DOHH2 (cell line): ENCODE measurements at regions not wholly inside any gene's neighbourhood (a gene's known extent, or its start where the extent isn't known, plus 50 kb on each side); places are given as distances from the start of the nearest gene placed in this dataset.

Experiments used
- EZH2phosphoT487 ChIP-seq: fragments of 200-600 bp; sonication (generic); IDR thresholded peaks from 2 replicates; pipeline ENCODE4 v1.6.1; 2017; ENCODE audit warnings: borderline replicate concordance, mild to moderate bottlenecking, antibody characterized with exemption, low read length, moderate library complexity, mixed read lengths
- TF ChIP-seq, protein P1 (sequence below): fragments of 200-600 bp; sonication (generic); IDR thresholded peaks from one replicate; pipeline ENCODE4 v1.5.1; 2014; ENCODE audit warnings: antibody characterized with exemption, mild to moderate bottlenecking, low read depth, low read length; ENCODE audit not compliant: poor library complexity, severe bottlenecking

DNA sequence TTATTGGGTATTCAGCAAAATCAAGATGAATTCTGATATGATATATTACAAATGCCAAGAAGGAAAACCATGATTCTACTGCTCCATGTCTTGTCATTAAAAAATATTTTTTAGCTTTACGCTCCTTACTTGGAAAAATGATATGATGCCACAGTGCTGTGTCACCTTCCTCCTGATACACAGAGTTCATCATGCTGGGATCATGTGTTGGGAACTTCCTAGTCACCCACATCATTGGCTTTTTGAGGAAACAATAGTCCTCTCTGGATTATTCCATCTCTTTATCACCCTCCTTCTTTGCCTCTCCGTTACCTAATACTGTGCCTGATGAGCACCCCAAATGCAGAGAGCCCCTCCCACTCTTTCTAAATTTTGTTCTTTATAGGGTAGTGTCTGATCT lies 94.3 kb upstream of the PFN2 start:
- TF ChIP-seq, protein P1, sequence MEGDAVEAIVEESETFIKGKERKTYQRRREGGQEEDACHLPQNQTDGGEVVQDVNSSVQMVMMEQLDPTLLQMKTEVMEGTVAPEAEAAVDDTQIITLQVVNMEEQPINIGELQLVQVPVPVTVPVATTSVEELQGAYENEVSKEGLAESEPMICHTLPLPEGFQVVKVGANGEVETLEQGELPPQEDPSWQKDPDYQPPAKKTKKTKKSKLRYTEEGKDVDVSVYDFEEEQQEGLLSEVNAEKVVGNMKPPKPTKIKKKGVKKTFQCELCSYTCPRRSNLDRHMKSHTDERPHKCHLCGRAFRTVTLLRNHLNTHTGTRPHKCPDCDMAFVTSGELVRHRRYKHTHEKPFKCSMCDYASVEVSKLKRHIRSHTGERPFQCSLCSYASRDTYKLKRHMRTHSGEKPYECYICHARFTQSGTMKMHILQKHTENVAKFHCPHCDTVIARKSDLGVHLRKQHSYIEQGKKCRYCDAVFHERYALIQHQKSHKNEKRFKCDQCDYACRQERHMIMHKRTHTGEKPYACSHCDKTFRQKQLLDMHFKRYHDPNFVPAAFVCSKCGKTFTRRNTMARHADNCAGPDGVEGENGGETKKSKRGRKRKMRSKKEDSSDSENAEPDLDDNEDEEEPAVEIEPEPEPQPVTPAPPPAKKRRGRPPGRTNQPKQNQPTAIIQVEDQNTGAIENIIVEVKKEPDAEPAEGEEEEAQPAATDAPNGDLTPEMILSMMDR: no peak
- no peak for TF ChIP-seq EZH2phosphoT487
